ENCODE measurements at regions not wholly inside any gene's neighbourhood (a gene's known extent, or its start where the extent isn't known, plus 50 kb on each side); places are given as distances from the start of the nearest gene placed in this dataset.

- Mint-ChIP-seq H3K36me3 (no peaks in the 10 kb centered on the region), H3K4me3 (no peak overlapping the region), H3K9me3 (no peaks in the 10 kb centered on the region), H3K4me1 (ENCODE audit: low read depth) (no peaks in the 10 kb centered on the region), H3K27ac (no peak overlapping the region), H3K27me3 (peaks cover 3% of the 10 kb centered on the region)
- DNase-seq = no peak
- ChIA-PET CTCF (interaction anchor here (0.5 kb wide), 1 partner anchor 313 kb away, joined by 3 read pairs; no protein-coding TSS in a partner anchor), POLR2A (no interaction called here)
- intact Hi-C loops (cut with micrococcal nuclease) = no loop called here
These were observed 208.5 kb downstream of the BARHL2 start for GRCh38 chr1:90508376-90509167.

GRCh38 chr1:90507173-90507572 is 209.9 kb downstream of the BARHL2 start:
- ChIA-PET CTCF (no interaction called here), POLR2A (no interaction called here)
- H3K9me3 Mint-ChIP-seq = no peaks in the 10 kb centered on the region
- no peak overlapping the region for H3K4me3 Mint-ChIP-seq
- peaks cover 5% of the 10 kb centered on the region for H3K27me3 Mint-ChIP-seq
- H3K36me3 Mint-ChIP-seq = no peaks in the 10 kb centered on the region
- H3K4me1 Mint-ChIP-seq (ENCODE audit: low read depth) = no peaks in the 10 kb centered on the region
- H3K27ac Mint-ChIP-seq = no peak overlapping the region
- intact Hi-C loops (cut with micrococcal nuclease) = no loop called here
- DNase-seq = no peak

GRCh38 chr1:90505806-90506205 is 211.3 kb downstream of the BARHL2 start:
- Mint-ChIP-seq H3K9me3 (no peaks in the 10 kb centered on the region), H3K36me3 (no peaks in the 10 kb centered on the region), H3K27me3 (peaks cover 3% of the 10 kb centered on the region), H3K4me1 (ENCODE audit: low read depth) (no peaks in the 10 kb centered on the region), H3K4me3 (no peak overlapping the region), H3K27ac (no peak overlapping the region)
- ChIA-PET CTCF (no interaction called here), POLR2A (no interaction called here)
- intact Hi-C loops (cut with micrococcal nuclease) = no loop called here
- no peak for DNase-seq

GRCh38 chr1:90504509-90504908 is 212.6 kb downstream of the BARHL2 start:
- no peaks in the 10 kb centered on the region for H3K9me3 Mint-ChIP-seq
- intact Hi-C loops (cut with micrococcal nuclease) = no loop called here
- CTCF ChIA-PET = no interaction called here
- POLR2A ChIA-PET = no interaction called here
- DNase-seq = no peak
- no peaks in the 10 kb centered on the region for H3K36me3 Mint-ChIP-seq
- no peak overlapping the region for H3K4me3 Mint-ChIP-seq
- H3K27me3 Mint-ChIP-seq = peaks cover 3% of the 10 kb centered on the region
- no peak overlapping the region for H3K27ac Mint-ChIP-seq
- no peaks in the 10 kb centered on the region for H3K4me1 Mint-ChIP-seq (ENCODE audit: low read depth)

GRCh38 chr1:90502696-90503095 is 214.4 kb downstream of the BARHL2 start:
- ChIA-PET CTCF (no interaction called here), POLR2A (no interaction called here)
- no peak overlapping the region for H3K4me3 Mint-ChIP-seq
- H3K27ac Mint-ChIP-seq = no peak overlapping the region
- H3K36me3 Mint-ChIP-seq = no peaks in the 10 kb centered on the region
- peaks cover 3% of the 10 kb centered on the region for H3K27me3 Mint-ChIP-seq
- no peak for DNase-seq
- intact Hi-C loops (cut with micrococcal nuclease) = no loop called here
- no peaks in the 10 kb centered on the region for H3K9me3 Mint-ChIP-seq
- no peaks in the 10 kb centered on the region for H3K4me1 Mint-ChIP-seq (ENCODE audit: low read depth)

GRCh38 chr1:90502194-90502593 is 214.9 kb downstream of the BARHL2 start:
- H3K27me3 Mint-ChIP-seq = peaks cover 3% of the 10 kb centered on the region
- no peaks in the 10 kb centered on the region for H3K4me1 Mint-ChIP-seq (ENCODE audit: low read depth)
- no peak overlapping the region for H3K27ac Mint-ChIP-seq
- no peak overlapping the region for H3K4me3 Mint-ChIP-seq
- H3K36me3 Mint-ChIP-seq = no peaks in the 10 kb centered on the region
- ChIA-PET CTCF (no interaction called here), POLR2A (no interaction called here)
- no peak for DNase-seq
- no peaks in the 10 kb centered on the region for H3K9me3 Mint-ChIP-seq
- intact Hi-C loops (cut with micrococcal nuclease) = no loop called here

GRCh38 chr1:90501281-90501680 is 215.8 kb downstream of the BARHL2 start:
- H3K27me3 Mint-ChIP-seq = peaks cover 3% of the 10 kb centered on the region
- H3K9me3 Mint-ChIP-seq = no peaks in the 10 kb centered on the region
- CTCF ChIA-PET = no interaction called here

GRCh38 chr1:90494748-90495282 is 222.3 kb downstream of the BARHL2 start:
- no peak for DNase-seq
- H3K4me3 Mint-ChIP-seq = no peak overlapping the region
- no peaks in the 10 kb centered on the region for H3K9me3 Mint-ChIP-seq
- ChIA-PET CTCF (no interaction called here), POLR2A (no interaction called here)
- no peaks in the 10 kb centered on the region for H3K4me1 Mint-ChIP-seq (ENCODE audit: low read depth)
- intact Hi-C loops (cut with micrococcal nuclease) = no loop called here
- H3K36me3 Mint-ChIP-seq = no peaks in the 10 kb centered on the region
- no peak overlapping the region for H3K27ac Mint-ChIP-seq
- H3K27me3 Mint-ChIP-seq = no peaks in the 10 kb centered on the region

More at GRCh38 chr1:90501281-90501680, 215.8 kb downstream of the BARHL2 start:
- intact Hi-C loops (cut with micrococcal nuclease) = no loop called here
- Mint-ChIP-seq H3K27ac (no peak overlapping the region), H3K4me1 (ENCODE audit: low read depth) (no peaks in the 10 kb centered on the region), H3K36me3 (no peaks in the 10 kb centered on the region), H3K4me3 (no peak overlapping the region)
- no peak for DNase-seq
- POLR2A ChIA-PET = no interaction called here

- Mint-ChIP-seq H3K9me3 (no peaks in the 10 kb centered on the region), H3K4me1 (ENCODE audit: low read depth) (no peaks in the 10 kb centered on the region), H3K27ac (no peak overlapping the region), H3K36me3 (no peaks in the 10 kb centered on the region), H3K4me3 (no peak overlapping the region), H3K27me3 (no peaks in the 10 kb centered on the region)
- POLR2A ChIA-PET = no interaction called here
- CTCF ChIA-PET = no interaction called here
- intact Hi-C loops (cut with micrococcal nuclease) = no loop called here
- DNase-seq = no peak
These were observed 228.7 kb downstream of the BARHL2 start for GRCh38 chr1:90488451-90488850.

- Mint-ChIP-seq H3K9me3 (no peaks in the 10 kb centered on the region), H3K27ac (no peak overlapping the region), H3K4me3 (no peak overlapping the region), H3K4me1 (ENCODE audit: low read depth) (no peaks in the 10 kb centered on the region), H3K36me3 (no peaks in the 10 kb centered on the region), H3K27me3 (no peaks in the 10 kb centered on the region)
- ChIA-PET CTCF (interaction anchor here (1.0 kb wide), 1 partner anchor 235 kb away, joined by 3 read pairs; no protein-coding TSS in a partner anchor), POLR2A (no interaction called here)
- DNase-seq = no peak
- intact Hi-C loops (cut with micrococcal nuclease) = no loop called here
These were observed 230.1 kb downstream of the BARHL2 start for GRCh38 chr1:90486996-90487395.

GRCh38 chr1:90486134-90486824 is 230.8 kb downstream of the BARHL2 start:
- Mint-ChIP-seq H3K27me3 (no peaks in the 10 kb centered on the region), H3K36me3 (no peaks in the 10 kb centered on the region)
- CTCF ChIA-PET = interaction anchor here (1.0 kb wide), 1 partner anchor 235 kb away, joined by 3 read pairs; no protein-coding TSS in a partner anchor

GRCh38 chr1:90480271-90480835 is 236.7 kb downstream of the BARHL2 start:
- no peaks in the 10 kb centered on the region for H3K4me1 Mint-ChIP-seq (ENCODE audit: low read depth)
- CTCF ChIA-PET = no interaction called here
- no peaks in the 10 kb centered on the region for H3K27me3 Mint-ChIP-seq
- H3K4me3 Mint-ChIP-seq = no peak overlapping the region
- H3K9me3 Mint-ChIP-seq = no peaks in the 10 kb centered on the region
- no peaks in the 10 kb centered on the region for H3K36me3 Mint-ChIP-seq
- intact Hi-C loops (cut with micrococcal nuclease) = no loop called here
- H3K27ac Mint-ChIP-seq = no peak overlapping the region
- DNase-seq = no peak
- POLR2A ChIA-PET = no interaction called here

More at GRCh38 chr1:90486134-90486824, 230.8 kb downstream of the BARHL2 start:
- Mint-ChIP-seq H3K4me1 (ENCODE audit: low read depth) (no peaks in the 10 kb centered on the region), H3K27ac (no peak overlapping the region), H3K9me3 (no peaks in the 10 kb centered on the region), H3K4me3 (no peak overlapping the region)
- intact Hi-C loops (cut with micrococcal nuclease) = no loop called here
- POLR2A ChIA-PET = no interaction called here
- DNase-seq = no peak
